ENCODE measurements at regions not wholly inside any gene's neighbourhood (a gene's known extent, or its start where the extent isn't known, plus 50 kb on each side); places are given as distances from the start of the nearest gene placed in this dataset.

GRCh38 chr2:8204711-8205110, 477.1 kb upstream of the ID2 start:
- Histone ChIP-seq H3K9me3 (ENCODE audit: control insufficient read depth, insufficient read depth, low read depth, low read length) (no peaks in the 10 kb centered on the region), H3K4me1 (ENCODE audit: control insufficient read depth, insufficient read depth, low read length) (no peaks in the 10 kb centered on the region), H3K4me3 (ENCODE audit: low read depth, low read length) (no peak overlapping the region), H3K27ac (ENCODE audit: extremely low read depth, low read depth, low read length) (no peak overlapping the region), H3K36me3 (ENCODE audit: control insufficient read depth in 2 of 2, insufficient read depth in 1 of 2, low read length in 2 of 2) (no peaks in the 10 kb centered on the region)
- ChIA-PET CTCF (no interaction called here), POLR2A (no interaction called here)
- TF ChIP-seq ZNF529 (tag by site-specific recombination; IDR thresholded peaks at IDR 0.05; ENCODE audit: insufficient replicate concordance): no peak
- TF ChIP-seq ZNF792 (tag by site-specific recombination; IDR thresholded peaks at IDR 0.05): no peak
- TF ChIP-seq, protein P1, sequence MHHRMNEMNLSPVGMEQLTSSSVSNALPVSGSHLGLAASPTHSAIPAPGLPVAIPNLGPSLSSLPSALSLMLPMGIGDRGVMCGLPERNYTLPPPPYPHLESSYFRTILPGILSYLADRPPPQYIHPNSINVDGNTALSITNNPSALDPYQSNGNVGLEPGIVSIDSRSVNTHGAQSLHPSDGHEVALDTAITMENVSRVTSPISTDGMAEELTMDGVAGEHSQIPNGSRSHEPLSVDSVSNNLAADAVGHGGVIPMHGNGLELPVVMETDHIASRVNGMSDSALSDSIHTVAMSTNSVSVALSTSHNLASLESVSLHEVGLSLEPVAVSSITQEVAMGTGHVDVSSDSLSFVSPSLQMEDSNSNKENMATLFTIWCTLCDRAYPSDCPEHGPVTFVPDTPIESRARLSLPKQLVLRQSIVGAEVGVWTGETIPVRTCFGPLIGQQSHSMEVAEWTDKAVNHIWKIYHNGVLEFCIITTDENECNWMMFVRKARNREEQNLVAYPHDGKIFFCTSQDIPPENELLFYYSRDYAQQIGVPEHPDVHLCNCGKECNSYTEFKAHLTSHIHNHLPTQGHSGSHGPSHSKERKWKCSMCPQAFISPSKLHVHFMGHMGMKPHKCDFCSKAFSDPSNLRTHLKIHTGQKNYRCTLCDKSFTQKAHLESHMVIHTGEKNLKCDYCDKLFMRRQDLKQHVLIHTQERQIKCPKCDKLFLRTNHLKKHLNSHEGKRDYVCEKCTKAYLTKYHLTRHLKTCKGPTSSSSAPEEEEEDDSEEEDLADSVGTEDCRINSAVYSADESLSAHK (tag by site-specific recombination; IDR thresholded peaks at IDR 0.05): no peak
- TF ChIP-seq ZFP3 (tag by site-specific recombination; IDR thresholded peaks at IDR 0.05; ENCODE audit: low read depth): no peak
- TF ChIP-seq ZNF335 (tag by site-specific recombination; conservative IDR thresholded peaks at IDR 0.05): no peak
- no peak for TF ChIP-seq GLI4 (tag by site-specific recombination; IDR thresholded peaks at IDR 0.05)
- no peak for TF ChIP-seq ZNF560 (tag by site-specific recombination; IDR thresholded peaks at IDR 0.05; ENCODE audit: borderline replicate concordance)
- no peak for TF ChIP-seq ZNF155 (tag by site-specific recombination; IDR thresholded peaks at IDR 0.05)
- TF ChIP-seq ZNF426 (tag by site-specific recombination; IDR thresholded peaks at IDR 0.05): no peak
- TF ChIP-seq ZNF660 (tag by site-specific recombination; IDR thresholded peaks at IDR 0.05): no peak

DNA sequence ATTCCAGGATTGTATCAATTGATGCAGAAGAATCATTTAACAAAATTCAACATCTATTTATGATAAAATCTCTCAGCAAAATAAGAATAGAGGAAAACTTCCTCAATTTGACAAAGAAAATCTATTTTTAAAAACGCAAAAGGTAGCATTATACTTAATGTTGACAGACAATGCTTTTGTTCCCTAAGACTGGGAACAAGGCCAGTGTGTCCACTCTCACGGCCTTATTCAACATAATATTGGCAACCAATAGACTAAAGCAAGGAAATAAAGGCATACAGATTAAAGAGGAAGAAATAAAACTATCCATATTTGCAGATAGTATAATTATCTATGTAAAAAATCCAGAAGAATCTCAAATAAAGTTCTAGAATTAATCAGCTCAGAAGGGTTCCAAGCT, 472.4 kb upstream of the ID2 start:
- Histone ChIP-seq H3K4me3 (ENCODE audit: low read depth, low read length) (no peak overlapping the region), H3K27ac (ENCODE audit: extremely low read depth, low read depth, low read length) (no peak overlapping the region), H3K9me3 (ENCODE audit: control insufficient read depth, insufficient read depth, low read depth, low read length) (no peaks in the 10 kb centered on the region), H3K4me1 (ENCODE audit: control insufficient read depth, insufficient read depth, low read length) (no peaks in the 10 kb centered on the region), H3K36me3 (ENCODE audit: control insufficient read depth in 2 of 2, insufficient read depth in 1 of 2, low read length in 2 of 2) (no peaks in the 10 kb centered on the region)
- ChIA-PET CTCF (no interaction called here), POLR2A (no interaction called here)
- TF ChIP-seq, protein P2, sequence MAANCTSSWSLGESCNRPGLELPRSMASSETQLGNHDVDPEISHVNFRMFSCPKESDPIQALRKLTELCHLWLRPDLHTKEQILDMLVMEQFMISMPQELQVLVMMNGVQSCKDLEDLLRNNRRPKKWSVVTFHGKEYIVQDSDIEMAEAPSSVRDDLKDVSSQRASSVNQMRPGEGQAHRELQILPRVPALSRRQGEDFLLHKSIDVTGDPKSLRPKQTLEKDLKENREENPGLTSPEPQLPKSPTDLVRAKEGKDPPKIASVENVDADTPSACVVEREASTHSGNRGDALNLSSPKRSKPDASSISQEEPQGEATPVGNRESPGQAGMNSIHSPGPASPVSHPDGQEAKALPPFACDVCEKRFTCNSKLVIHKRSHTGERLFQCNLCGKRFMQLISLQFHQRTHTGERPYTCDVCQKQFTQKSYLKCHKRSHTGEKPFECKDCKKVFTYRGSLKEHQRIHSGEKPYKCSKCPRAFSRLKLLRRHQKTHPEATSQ (tag by site-specific recombination; IDR thresholded peaks at IDR 0.05): no peak
- TF ChIP-seq ZNF184 (tag by site-specific recombination; IDR thresholded peaks at IDR 0.05) (no peak), ZNF561 (tag by site-specific recombination; IDR thresholded peaks at IDR 0.05; ENCODE audit: borderline replicate concordance) (no peak), ZBTB21 (tag by site-specific recombination; IDR thresholded peaks at IDR 0.05) (no peak), ZNF354C (tag by site-specific recombination; IDR thresholded peaks at IDR 0.05; ENCODE audit: borderline replicate concordance, low read depth) (no peak), ZNF2 (tag by site-specific recombination; IDR thresholded peaks at IDR 0.05) (no peak), MYNN (tag by site-specific recombination; IDR thresholded peaks at IDR 0.05; ENCODE audit: borderline replicate concordance) (no peak), ZNF785 (tag by site-specific recombination; IDR thresholded peaks at IDR 0.05) (no peak)
- TF ChIP-seq, protein P3, sequence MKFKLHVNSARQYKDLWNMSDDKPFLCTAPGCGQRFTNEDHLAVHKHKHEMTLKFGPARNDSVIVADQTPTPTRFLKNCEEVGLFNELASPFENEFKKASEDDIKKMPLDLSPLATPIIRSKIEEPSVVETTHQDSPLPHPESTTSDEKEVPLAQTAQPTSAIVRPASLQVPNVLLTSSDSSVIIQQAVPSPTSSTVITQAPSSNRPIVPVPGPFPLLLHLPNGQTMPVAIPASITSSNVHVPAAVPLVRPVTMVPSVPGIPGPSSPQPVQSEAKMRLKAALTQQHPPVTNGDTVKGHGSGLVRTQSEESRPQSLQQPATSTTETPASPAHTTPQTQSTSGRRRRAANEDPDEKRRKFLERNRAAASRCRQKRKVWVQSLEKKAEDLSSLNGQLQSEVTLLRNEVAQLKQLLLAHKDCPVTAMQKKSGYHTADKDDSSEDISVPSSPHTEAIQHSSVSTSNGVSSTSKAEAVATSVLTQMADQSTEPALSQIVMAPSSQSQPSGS (tag by site-specific recombination; IDR thresholded peaks at IDR 0.05; ENCODE audit: low read depth): no peak
